ENCODE measurements at regions not wholly inside any gene's neighbourhood (a gene's known extent, or its start where the extent isn't known, plus 50 kb on each side); places are given as distances from the start of the nearest gene placed in this dataset.

DNA sequence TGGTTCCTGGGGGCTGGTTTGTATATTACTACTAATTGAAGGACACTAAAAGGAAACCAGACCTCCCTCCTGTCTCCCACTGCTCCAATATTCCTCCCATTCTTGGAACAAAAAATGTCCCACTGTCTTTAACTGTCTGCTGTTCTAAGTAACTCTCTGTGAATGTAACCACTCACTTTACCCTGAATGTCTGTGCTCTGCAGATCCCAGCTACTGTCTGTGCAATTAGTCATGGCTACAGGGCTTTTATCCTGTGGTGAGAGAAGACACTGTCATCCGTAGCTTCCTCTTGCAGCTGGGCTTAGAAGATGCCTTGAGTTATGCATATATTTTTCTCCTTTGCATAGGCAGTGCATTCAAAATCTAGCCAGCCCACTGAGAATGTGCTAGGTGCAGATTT, 853.8 kb downstream of the CDH8 start:
- no peak overlapping the region for H3K4me3 ChIP-seq
- TF ChIP-seq ZZZ3 (IDR thresholded peaks at IDR 0.05) = no peak
- TF ChIP-seq HNRNPK (IDR thresholded peaks at IDR 0.05; ENCODE audit: low read depth, low read length, poor library complexity, severe bottlenecking) = no peak
- TF ChIP-seq, protein P1, sequence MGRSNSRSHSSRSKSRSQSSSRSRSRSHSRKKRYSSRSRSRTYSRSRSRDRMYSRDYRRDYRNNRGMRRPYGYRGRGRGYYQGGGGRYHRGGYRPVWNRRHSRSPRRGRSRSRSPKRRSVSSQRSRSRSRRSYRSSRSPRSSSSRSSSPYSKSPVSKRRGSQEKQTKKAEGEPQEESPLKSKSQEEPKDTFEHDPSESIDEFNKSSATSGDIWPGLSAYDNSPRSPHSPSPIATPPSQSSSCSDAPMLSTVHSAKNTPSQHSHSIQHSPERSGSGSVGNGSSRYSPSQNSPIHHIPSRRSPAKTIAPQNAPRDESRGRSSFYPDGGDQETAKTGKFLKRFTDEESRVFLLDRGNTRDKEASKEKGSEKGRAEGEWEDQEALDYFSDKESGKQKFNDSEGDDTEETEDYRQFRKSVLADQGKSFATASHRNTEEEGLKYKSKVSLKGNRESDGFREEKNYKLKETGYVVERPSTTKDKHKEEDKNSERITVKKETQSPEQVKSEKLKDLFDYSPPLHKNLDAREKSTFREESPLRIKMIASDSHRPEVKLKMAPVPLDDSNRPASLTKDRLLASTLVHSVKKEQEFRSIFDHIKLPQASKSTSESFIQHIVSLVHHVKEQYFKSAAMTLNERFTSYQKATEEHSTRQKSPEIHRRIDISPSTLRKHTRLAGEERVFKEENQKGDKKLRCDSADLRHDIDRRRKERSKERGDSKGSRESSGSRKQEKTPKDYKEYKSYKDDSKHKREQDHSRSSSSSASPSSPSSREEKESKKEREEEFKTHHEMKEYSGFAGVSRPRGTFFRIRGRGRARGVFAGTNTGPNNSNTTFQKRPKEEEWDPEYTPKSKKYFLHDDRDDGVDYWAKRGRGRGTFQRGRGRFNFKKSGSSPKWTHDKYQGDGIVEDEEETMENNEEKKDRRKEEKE (IDR thresholded peaks at IDR 0.05; ENCODE audit: borderline replicate concordance in 1 of 2, control insufficient read depth in 1 of 2, low read depth in 2 of 2, low read length in 1 of 2) = no peak
- TF ChIP-seq CBX3 (IDR thresholded peaks at IDR 0.05; ENCODE audit: borderline replicate concordance in 1 of 2, low read length in 2 of 2) = no peak
- TF ChIP-seq PCBP1 (IDR thresholded peaks at IDR 0.05; ENCODE audit: low read depth, low read length, poor library complexity, severe bottlenecking) = no peak
- no peak for TF ChIP-seq ZNF444 (CRISPR knock-in tag; IDR thresholded peaks at IDR 0.05)
- no peak for TF ChIP-seq YBX1 (IDR thresholded peaks at IDR 0.05)
- no peak for TF ChIP-seq LCOR (CRISPR knock-in tag; IDR thresholded peaks at IDR 0.05)
- TF ChIP-seq U2AF2 (optimal IDR thresholded peaks at IDR 0.05; ENCODE audit: low read depth, low read length) = no peak
- TF ChIP-seq MYBL2 (IDR thresholded peaks at IDR 0.05; ENCODE audit: low read depth) = no peak
- no peak for TF ChIP-seq MYBL2 (CRISPR knock-in tag; IDR thresholded peaks at IDR 0.05; ENCODE audit: borderline replicate concordance)
- TF ChIP-seq NFRKB (IDR thresholded peaks at IDR 0.05; ENCODE audit: low read depth) = no peak
- TF ChIP-seq EP300 (IDR thresholded peaks at IDR 0.05; ENCODE audit: low read length) = no peak
- no peak for TF ChIP-seq IFI16 (CRISPR knock-in tag; IDR thresholded peaks at IDR 0.05)
- TF ChIP-seq, protein P2, sequence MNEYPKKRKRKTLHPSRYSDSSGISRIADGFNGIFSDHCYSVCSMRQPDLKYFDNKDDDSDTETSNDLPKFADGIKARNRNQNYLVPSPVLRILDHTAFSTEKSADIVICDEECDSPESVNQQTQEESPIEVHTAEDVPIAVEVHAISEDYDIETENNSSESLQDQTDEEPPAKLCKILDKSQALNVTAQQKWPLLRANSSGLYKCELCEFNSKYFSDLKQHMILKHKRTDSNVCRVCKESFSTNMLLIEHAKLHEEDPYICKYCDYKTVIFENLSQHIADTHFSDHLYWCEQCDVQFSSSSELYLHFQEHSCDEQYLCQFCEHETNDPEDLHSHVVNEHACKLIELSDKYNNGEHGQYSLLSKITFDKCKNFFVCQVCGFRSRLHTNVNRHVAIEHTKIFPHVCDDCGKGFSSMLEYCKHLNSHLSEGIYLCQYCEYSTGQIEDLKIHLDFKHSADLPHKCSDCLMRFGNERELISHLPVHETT (CRISPR knock-in tag; conservative IDR thresholded peaks at IDR 0.05 in 1 of 2, IDR thresholded peaks at IDR 0.05 in 1 of 2) = no peak
- TF ChIP-seq, protein P3, sequence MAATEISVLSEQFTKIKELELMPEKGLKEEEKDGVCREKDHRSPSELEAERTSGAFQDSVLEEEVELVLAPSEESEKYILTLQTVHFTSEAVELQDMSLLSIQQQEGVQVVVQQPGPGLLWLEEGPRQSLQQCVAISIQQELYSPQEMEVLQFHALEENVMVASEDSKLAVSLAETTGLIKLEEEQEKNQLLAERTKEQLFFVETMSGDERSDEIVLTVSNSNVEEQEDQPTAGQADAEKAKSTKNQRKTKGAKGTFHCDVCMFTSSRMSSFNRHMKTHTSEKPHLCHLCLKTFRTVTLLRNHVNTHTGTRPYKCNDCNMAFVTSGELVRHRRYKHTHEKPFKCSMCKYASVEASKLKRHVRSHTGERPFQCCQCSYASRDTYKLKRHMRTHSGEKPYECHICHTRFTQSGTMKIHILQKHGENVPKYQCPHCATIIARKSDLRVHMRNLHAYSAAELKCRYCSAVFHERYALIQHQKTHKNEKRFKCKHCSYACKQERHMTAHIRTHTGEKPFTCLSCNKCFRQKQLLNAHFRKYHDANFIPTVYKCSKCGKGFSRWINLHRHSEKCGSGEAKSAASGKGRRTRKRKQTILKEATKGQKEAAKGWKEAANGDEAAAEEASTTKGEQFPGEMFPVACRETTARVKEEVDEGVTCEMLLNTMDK (IDR thresholded peaks at IDR 0.05; ENCODE audit: borderline replicate concordance, insufficient read depth, low read depth, low read length, poor library complexity, severe bottlenecking) = no peak
- no peak for TF ChIP-seq ZSCAN32 (CRISPR knock-in tag; IDR thresholded peaks at IDR 0.05)

More for the DNA sequence above, 853.8 kb downstream of the CDH8 start:
- Histone ChIP-seq H3K27ac (ENCODE audit: extremely low read depth, low read depth, low read length) (no peak overlapping the region), H3K4me2 (ENCODE audit: insufficient read depth, low read length) (no peak overlapping the region), H3K9me1 (ENCODE audit: control insufficient read depth, insufficient read depth, low read length) (no peaks in the 10 kb centered on the region), H3K27me3 (ENCODE audit: control insufficient read depth in 2 of 2, insufficient read depth in 2 of 2, low read length in 2 of 2) (no peaks in the 10 kb centered on the region), H3K4me1 (replicated peaks in 1 of 2; ENCODE audit: control insufficient read depth in 2 of 2, insufficient read depth in 2 of 2, low read length in 2 of 2) (no peaks in the 10 kb centered on the region), H3K36me3 (ENCODE audit: control insufficient read depth, insufficient read depth, low read length) (no peaks in the 10 kb centered on the region), H3K9ac (ENCODE audit: insufficient read depth in 1 of 2, low read depth in 2 of 2, low read length in 2 of 2) (no peak overlapping the region), H4K20me1 (replicated peaks; ENCODE audit: control insufficient read depth, insufficient read depth, low read length) (no peaks in the 10 kb centered on the region), H2AFZ (ENCODE audit: low read depth, low read length) (no peak overlapping the region), H3K79me2 (ENCODE audit: control insufficient read depth, insufficient read depth, low read length) (no peaks in the 10 kb centered on the region), H3K9me3 (replicated peaks; ENCODE audit: control insufficient read depth, insufficient read depth, low read depth, low read length) (no peaks in the 10 kb centered on the region)
- FAIRE-seq = no peak
- in situ Hi-C loops (cut with MboI) (no loop called here), intact Hi-C loops (cut with micrococcal nuclease) (no loop called here)
- ChIA-PET POLR2A (no interaction called here), CTCF (ENCODE audit: low intra/inter-chr PET ratio) (no interaction called here)
- no TSS peak for BruUV-seq (replicated peaks)
- no peak for DNase-seq (ENCODE audit: extremely low read depth in 1 of 4, low spot score in 3 of 4)
- WGBS (ENCODE audit: insufficient coverage, low coverage, missing lambda C conversion rate) = 0% methylated on average over 1 of the region's 1 CpG
- no peak for ATAC-seq
